ENCODE measurements at regions not wholly inside any gene's neighbourhood (a gene's known extent, or its start where the extent isn't known, plus 50 kb on each side); places are given as distances from the start of the nearest gene placed in this dataset.

GRCh38 chr3:159080821-159081220 is 279.0 kb downstream of the MFSD1 start:
- ATAC-seq (no peak), DNase-seq (no peak)
- intact Hi-C loops (cut with DNase I) = no loop called here
- H3K4me3 ChIP-seq = no peak overlapping the region
- peaks cover 0 to 17% (median 0%) of the 10 kb centered on the region in 11 donors for H3K9me3 ChIP-seq
- no peaks in the 10 kb centered on the region for H3K27me3 ChIP-seq
- no peak overlapping the region for H3K27ac ChIP-seq
- no peak for TF ChIP-seq CTCF (IDR thresholded peaks at IDR 0.05)
- H3K36me3 ChIP-seq = no peaks in the 10 kb centered on the region
- no peaks in the 10 kb centered on the region for H3K4me1 ChIP-seq

GRCh38 chr3:159082519-159082918 is 280.7 kb downstream of the MFSD1 start:
- Histone ChIP-seq H3K27ac (no peak overlapping the region), H3K27me3 (no peaks in the 10 kb centered on the region), H3K4me3 (no peak overlapping the region), H3K36me3 (no peaks in the 10 kb centered on the region), H3K4me1 (no peaks in the 10 kb centered on the region), H3K9me3 (peaks cover 0 to 23% (median 0%) of the 10 kb centered on the region in 11 donors)
- TF ChIP-seq CTCF (IDR thresholded peaks at IDR 0.05) = no peak
- DNase-seq = no peak
- intact Hi-C loops (cut with DNase I) = no loop called here
- ATAC-seq = no peak
- WGBS, 2 donors = 70 to 82% methylated on average over 1 of the region's 1 CpG

- no peak for TF ChIP-seq CTCF (IDR thresholded peaks at IDR 0.05)
- ATAC-seq = no peak
- Histone ChIP-seq H3K4me1 (no peaks in the 10 kb centered on the region), H3K27me3 (no peaks in the 10 kb centered on the region), H3K27ac (no peak overlapping the region), H3K9me3 (peaks cover 0 to 4% (median 0%) of the 10 kb centered on the region in 11 donors), H3K36me3 (no peaks in the 10 kb centered on the region), H3K4me3 (no peak overlapping the region)
- DNase-seq = no peak
- intact Hi-C loops (cut with DNase I) = no loop called here
Observed at GRCh38 chr3:159091936-159092335, 290.1 kb downstream of the MFSD1 start.

GRCh38 chr3:159102001-159102400 is 300.1 kb downstream of the MFSD1 start:
- no peak overlapping the region for H3K27ac ChIP-seq
- no peak overlapping the region for H3K4me3 ChIP-seq
- H3K27me3 ChIP-seq = no peaks in the 10 kb centered on the region
- no peak for DNase-seq
- intact Hi-C loops (cut with DNase I) = no loop called here
- no peaks in the 10 kb centered on the region for H3K4me1 ChIP-seq
- 73 to 78% methylated on average over 1 of the region's 1 CpG for WGBS, 2 donors
- no peak for TF ChIP-seq CTCF (IDR thresholded peaks at IDR 0.05)
- ATAC-seq = no peak
- no peaks in the 10 kb centered on the region for H3K9me3 ChIP-seq
- no peaks in the 10 kb centered on the region for H3K36me3 ChIP-seq

GRCh38 chr3:159112724-159113123 is 310.9 kb downstream of the MFSD1 start:
- H3K36me3 ChIP-seq = no peaks in the 10 kb centered on the region
- H3K4me3 ChIP-seq = no peak overlapping the region
- intact Hi-C loops (cut with DNase I) = no loop called here
- no peak for TF ChIP-seq CTCF (IDR thresholded peaks at IDR 0.05)
- H3K27ac ChIP-seq = no peak overlapping the region
- H3K4me1 ChIP-seq = no peaks in the 10 kb centered on the region
- no peak for ATAC-seq
- H3K27me3 ChIP-seq = no peaks in the 10 kb centered on the region
- no peak for DNase-seq
- no peaks in the 10 kb centered on the region for H3K9me3 ChIP-seq
